ENCODE measurements at regions not wholly inside any gene's neighbourhood (a gene's known extent, or its start where the extent isn't known, plus 50 kb on each side); places are given as distances from the start of the nearest gene placed in this dataset.
A peak's percentile ranks its signal among the peaks of the same experiment; 100 is the strongest.

DNA sequence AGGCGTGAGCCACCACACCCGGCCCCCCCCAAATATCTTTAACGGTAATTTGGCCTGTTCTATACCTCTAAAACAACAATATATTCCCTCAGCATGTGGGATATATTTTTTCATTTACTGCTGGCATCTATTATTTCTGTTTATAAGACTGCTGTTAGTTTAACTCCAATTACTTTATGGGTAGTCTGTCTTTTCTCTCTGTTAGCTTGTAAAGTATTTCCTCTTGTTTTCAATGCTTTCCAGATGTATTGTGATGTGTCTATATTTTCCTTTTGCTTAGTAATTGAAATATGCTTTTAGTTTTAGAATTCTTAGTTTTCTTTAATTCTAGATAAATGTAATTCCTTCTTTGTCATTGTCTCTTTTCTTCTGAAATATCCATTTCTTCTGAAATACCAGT, 445.8 kb downstream of the ANKRD50 start:
- H3K9me3 Mint-ChIP-seq (ENCODE audit: unreplicated experiment) = no peaks in the 10 kb centered on the region
- H3K36me3 Mint-ChIP-seq (ENCODE audit: unreplicated experiment) = no peaks in the 10 kb centered on the region
- no peak overlapping the region for H3K27ac Mint-ChIP-seq (ENCODE audit: unreplicated experiment)
- peaks cover 6% of the 10 kb centered on the region for H3K4me1 Mint-ChIP-seq (ENCODE audit: low read depth, unreplicated experiment)
- H3K27me3 Mint-ChIP-seq (ENCODE audit: unreplicated experiment) = no peaks in the 10 kb centered on the region
- TF ChIP-seq, protein P1, sequence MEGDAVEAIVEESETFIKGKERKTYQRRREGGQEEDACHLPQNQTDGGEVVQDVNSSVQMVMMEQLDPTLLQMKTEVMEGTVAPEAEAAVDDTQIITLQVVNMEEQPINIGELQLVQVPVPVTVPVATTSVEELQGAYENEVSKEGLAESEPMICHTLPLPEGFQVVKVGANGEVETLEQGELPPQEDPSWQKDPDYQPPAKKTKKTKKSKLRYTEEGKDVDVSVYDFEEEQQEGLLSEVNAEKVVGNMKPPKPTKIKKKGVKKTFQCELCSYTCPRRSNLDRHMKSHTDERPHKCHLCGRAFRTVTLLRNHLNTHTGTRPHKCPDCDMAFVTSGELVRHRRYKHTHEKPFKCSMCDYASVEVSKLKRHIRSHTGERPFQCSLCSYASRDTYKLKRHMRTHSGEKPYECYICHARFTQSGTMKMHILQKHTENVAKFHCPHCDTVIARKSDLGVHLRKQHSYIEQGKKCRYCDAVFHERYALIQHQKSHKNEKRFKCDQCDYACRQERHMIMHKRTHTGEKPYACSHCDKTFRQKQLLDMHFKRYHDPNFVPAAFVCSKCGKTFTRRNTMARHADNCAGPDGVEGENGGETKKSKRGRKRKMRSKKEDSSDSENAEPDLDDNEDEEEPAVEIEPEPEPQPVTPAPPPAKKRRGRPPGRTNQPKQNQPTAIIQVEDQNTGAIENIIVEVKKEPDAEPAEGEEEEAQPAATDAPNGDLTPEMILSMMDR (IDR thresholded peaks at IDR 0.05; ENCODE audit: partially characterized antibody, unreplicated experiment) = no peak
- no peak for DNase-seq
- H3K4me3 Mint-ChIP-seq (ENCODE audit: unreplicated experiment) = no peak overlapping the region

DNA sequence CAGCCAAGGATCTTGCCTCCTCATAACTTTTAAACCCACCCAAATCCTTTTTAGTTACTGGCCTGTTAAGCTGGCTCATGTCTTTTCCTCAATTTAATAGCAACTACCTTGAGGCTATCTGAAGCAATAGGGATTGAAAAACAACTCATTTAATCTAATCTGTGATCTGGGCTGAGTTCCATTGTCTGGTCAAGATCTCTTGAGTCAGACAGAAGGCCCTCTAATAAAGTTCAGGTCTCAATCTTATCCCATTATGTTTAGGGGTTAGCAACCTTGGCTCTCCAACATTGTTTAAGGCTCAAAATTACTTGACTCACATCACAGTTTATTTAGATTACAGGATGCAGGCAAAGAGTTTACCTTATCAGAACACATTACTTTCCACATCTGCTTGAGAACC, 436.1 kb downstream of the ANKRD50 start:
- TF ChIP-seq, protein P1 (IDR thresholded peaks at IDR 0.05; ENCODE audit: partially characterized antibody, unreplicated experiment) = no peak
- no peak for DNase-seq
- no peak overlapping the region for H3K4me3 Mint-ChIP-seq (ENCODE audit: unreplicated experiment)
- H3K9me3 Mint-ChIP-seq (ENCODE audit: unreplicated experiment) = no peaks in the 10 kb centered on the region
- no peaks in the 10 kb centered on the region for H3K27me3 Mint-ChIP-seq (ENCODE audit: unreplicated experiment)
- peaks cover 4% of the 10 kb centered on the region for H3K36me3 Mint-ChIP-seq (ENCODE audit: unreplicated experiment)
- no peak overlapping the region for H3K27ac Mint-ChIP-seq (ENCODE audit: unreplicated experiment)
- peaks cover 17% of the 10 kb centered on the region for H3K4me1 Mint-ChIP-seq (ENCODE audit: low read depth, unreplicated experiment)

DNA sequence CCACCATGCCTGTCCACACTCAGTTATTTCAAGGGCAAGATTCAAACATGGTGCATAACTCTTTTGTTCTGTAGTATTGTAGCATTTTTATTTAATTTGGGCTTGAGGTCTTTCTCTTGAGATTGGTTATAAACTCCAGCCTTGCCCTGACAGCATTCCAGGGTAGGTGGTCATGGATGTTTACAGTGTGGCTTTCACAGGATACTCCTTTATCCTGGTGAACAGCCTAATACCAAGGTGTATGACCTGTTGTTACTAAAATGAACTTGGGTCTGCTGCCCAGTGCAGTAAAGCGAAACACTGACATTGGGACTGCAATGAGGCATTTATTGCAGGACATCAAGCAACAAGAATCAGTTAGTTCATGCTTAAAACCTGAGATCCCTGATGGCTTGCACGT, 434.8 kb downstream of the ANKRD50 start:
- Mint-ChIP-seq H3K36me3 (ENCODE audit: unreplicated experiment) (peaks cover 4% of the 10 kb centered on the region), H3K4me1 (ENCODE audit: low read depth, unreplicated experiment) (peaks cover 24% of the 10 kb centered on the region), H3K27ac (ENCODE audit: unreplicated experiment) (no peak overlapping the region), H3K27me3 (ENCODE audit: unreplicated experiment) (no peaks in the 10 kb centered on the region), H3K9me3 (ENCODE audit: unreplicated experiment) (no peaks in the 10 kb centered on the region), H3K4me3 (ENCODE audit: unreplicated experiment) (no peak overlapping the region)
- TF ChIP-seq, protein P1 (IDR thresholded peaks at IDR 0.05; ENCODE audit: partially characterized antibody, unreplicated experiment) = no peak
- DNase-seq = no peak

DNA sequence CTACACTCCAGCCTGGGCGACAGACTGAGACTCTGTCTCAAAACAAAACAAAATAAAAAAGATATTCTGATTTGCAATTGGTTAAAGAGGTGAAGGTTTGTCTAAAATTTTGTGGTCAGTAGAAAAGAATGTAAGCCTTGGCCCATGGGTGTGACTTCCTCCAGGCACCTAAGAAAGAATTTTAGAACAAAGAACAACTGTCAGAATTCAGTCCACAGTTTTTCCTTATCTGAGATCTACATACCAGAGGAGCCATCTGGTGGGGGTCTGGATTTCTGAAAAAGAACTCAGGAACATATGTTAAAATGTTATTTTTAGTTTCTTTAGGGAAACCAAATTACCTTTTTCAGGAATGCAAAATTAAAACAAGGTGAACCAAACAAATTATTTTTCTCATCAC, 434.1 kb downstream of the ANKRD50 start:
- H3K4me3 Mint-ChIP-seq (ENCODE audit: unreplicated experiment) = no peak overlapping the region
- H3K36me3 Mint-ChIP-seq (ENCODE audit: unreplicated experiment) = no peaks in the 10 kb centered on the region
- H3K4me1 Mint-ChIP-seq (ENCODE audit: low read depth, unreplicated experiment) = peaks cover 24% of the 10 kb centered on the region
- peak overlapping the region; percentile 79 for H3K27ac Mint-ChIP-seq (ENCODE audit: unreplicated experiment)
- no peaks in the 10 kb centered on the region for H3K9me3 Mint-ChIP-seq (ENCODE audit: unreplicated experiment)
- TF ChIP-seq, protein P1 (IDR thresholded peaks at IDR 0.05; ENCODE audit: partially characterized antibody, unreplicated experiment) = no peak
- H3K27me3 Mint-ChIP-seq (ENCODE audit: unreplicated experiment) = no peaks in the 10 kb centered on the region
- no peak for DNase-seq

DNA sequence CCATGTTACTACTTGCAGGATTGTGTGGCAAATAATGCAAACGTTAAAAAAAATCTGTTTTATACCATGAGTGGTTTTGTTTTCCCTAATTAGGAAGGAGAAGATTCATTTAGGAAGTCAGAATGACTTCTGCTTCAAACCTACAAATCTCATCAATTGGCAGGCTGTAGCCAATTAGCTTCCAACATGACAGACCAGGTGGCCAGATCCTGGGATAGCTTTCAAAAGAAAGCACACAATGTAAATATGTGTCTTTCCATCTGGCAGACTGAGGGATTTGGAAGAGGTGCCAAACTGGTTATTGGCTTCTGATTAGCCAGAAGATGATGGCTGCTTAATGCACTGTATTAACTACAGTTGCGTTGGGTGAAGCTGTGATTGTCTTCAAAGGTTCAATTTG, 432.8 kb downstream of the ANKRD50 start:
- Mint-ChIP-seq H3K9me3 (ENCODE audit: unreplicated experiment) (no peaks in the 10 kb centered on the region), H3K27me3 (ENCODE audit: unreplicated experiment) (no peaks in the 10 kb centered on the region), H3K27ac (ENCODE audit: unreplicated experiment) (peak overlapping the region; percentile 76), H3K36me3 (ENCODE audit: unreplicated experiment) (no peaks in the 10 kb centered on the region), H3K4me3 (ENCODE audit: unreplicated experiment) (no peak overlapping the region), H3K4me1 (ENCODE audit: low read depth, unreplicated experiment) (peaks cover 24% of the 10 kb centered on the region)
- DNase-seq = no peak
- TF ChIP-seq, protein P1 (IDR thresholded peaks at IDR 0.05; ENCODE audit: partially characterized antibody, unreplicated experiment) = no peak

All from glutamatergic neuron (in vitro differentiated cells).